Activated CD4-positive, CD25-positive, alpha-beta regulatory T cell treated with anti-CD3 and anti-CD28 coated beads, Interleukin-2, amount 50 U/mL, for 24 hours (primary cell): ENCODE measurements at regions not wholly inside any gene's neighbourhood (a gene's known extent, or its start where the extent isn't known, plus 50 kb on each side); places are given as distances from the start of the nearest gene placed in this dataset.
"Not testable (repeated sequence)": the region's sequence is repeated elsewhere in the genome, so short reads cannot be mapped to it uniquely, and the experiment has no call there.

Experiments used
- ATAC-seq, 2 donors: fragments of 150-1000 bp; cut with Tn5 transposase; one replicate each; pipeline ENCODE4 v1.10.0; 2021; ENCODE audit warnings: mild to moderate bottlenecking in 1 of 2, moderate library complexity in 1 of 2

DNA sequence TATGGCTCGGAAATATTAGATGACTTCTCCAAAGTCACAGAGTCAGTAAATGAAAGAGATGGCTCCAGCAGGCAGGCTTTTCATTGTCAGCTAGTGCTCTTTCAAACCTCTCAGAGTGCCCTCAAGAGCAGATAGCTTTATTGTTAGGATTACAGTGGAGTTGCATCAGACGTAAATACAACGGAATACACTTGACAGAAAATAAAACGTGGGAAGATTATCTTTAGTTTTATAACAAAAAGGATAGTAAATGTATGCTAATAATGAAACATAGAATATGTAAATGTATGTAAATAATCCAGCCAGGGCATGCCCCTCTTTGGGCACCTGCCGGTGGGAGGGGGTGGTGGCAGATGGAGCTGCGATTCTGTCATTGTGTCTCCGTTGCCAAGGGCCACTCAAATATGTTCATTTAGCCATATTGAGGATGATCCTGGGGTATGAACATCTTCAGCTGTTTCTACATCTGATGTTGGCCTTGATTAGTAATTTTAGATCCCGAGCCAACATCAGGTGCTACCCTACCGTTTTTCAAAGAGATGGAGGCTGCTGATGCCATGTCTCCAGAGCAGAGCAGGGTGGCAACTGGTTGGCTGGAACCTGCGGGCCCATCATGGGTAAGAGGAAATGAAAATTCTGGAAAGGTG, 358.3 kb upstream of the SULF2 start:
- no peak for ATAC-seq

- no peak for ATAC-seq
Observed at GRCh38 chr20:48142516-48142773, 357.2 kb upstream of the SULF2 start.

DNA sequence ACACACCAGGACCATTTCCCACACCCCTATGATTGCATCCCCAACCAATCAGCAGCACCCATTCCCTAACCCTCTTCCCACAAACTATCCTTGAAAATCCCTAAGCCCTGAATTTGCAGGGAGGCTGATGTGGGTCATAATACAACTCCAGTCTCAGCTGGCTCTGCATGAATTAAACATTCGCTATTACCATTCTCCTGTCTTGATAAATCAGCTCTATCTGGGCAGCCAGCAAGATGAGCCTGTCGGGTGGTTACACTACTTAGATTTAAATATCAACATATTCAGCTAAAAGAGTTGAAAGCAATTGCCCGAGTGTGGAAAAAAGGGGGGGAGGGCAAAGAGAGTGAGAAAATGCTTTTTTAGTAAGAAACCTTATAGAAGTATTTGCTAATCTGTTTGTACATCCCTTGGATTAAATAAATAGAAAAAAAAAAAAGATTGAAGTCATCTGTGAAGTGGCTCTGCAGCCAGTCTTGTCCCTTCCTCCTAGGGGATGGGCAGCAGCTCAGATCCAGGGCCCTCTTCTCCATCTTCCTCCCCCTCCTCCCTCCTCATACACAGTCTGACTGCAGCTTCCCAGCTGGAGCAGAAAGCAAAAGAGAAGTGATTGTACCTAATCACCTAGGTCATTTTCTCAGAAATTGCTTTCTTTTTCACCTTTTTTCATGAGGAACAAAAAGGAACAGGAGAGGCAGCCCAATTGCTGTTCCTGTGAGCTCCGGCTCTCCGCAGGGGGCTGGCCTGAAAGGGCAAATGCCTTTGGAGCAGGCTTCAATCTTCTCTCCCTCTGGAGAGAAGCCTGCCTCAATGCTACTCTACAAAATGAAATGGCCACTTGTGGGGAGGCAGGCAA, 356.6 kb upstream of the SULF2 start:
- no peak for ATAC-seq

DNA sequence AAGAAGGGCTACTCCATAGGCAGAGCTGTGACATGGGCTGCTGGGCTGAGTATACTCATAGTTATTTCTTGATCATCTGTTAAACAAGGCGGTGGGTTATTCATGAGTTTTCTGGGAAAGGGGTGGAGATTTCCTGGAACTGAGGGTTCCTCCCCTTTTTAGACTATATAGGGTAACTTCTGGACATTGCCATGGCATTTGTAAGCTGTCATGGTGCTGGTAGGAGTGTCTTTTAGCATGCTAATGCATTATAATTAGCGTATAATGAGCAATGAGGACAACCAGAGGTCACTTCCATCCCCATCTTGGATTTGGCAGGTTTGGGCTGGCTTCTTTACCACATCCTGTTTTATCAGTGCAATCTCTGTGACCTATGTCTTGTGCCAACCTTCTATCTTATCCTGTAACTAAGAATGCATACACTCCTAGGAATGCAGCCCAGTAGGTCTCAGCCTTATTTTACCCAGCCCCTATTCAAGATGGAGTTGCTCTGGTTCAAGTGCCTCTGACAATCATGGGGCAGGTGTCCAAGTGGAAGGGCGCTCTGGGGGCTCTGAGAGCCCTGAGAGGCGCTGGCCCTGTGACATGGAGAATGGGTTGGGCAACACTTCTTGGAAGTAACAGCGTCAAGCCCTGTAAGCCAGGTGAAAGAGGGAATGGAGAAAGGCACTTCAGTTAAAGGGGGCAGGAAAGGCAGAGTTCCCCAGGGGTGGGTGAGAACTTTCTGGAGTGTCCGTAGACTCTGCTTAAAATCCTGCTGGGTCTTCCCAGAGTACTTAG, 354.2 kb upstream of the SULF2 start:
- no peak for ATAC-seq

DNA sequence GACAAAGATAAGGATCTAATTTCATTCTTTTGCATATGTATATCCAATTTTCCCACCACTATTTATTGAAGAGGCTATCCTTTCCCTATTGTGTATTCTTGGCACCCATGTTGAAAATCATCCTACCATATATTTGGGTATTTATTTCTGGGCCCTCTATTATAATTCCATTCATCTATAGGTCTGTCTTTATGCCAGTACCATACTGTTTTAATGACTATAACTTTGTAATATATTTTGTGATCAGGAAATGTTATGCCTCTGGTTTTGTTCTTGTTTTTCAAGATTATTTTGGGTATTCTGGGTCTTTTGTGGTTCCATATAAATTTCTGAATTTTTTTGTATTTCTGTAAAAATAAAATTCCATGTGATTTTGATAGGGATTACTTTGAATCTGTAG, 347.6 kb upstream of the SULF2 start:
- ATAC-seq, result no peak

DNA sequence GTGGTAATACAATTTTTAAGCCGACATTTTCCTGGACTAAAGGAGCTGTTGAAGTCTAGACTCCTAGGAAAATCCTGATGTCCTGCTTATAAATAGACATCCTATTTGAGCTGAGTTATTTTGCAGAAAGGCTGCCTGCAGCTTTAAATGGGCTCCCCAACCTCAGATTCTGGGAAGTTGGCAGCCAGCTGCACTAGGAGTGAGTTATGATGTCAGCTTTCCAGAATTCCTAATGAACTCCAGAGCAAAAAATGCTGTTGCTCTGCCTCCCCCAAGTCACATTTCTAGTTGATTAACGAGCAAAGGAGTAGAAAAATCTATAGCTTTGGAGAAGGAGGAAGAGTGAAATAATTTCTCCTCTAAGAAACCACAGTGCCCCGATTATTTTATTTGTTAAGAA, 346.3 kb upstream of the SULF2 start:
- no peak for ATAC-seq

GRCh38 chr20:48129345-48129942, 344.2 kb upstream of the SULF2 start:
- no peak for ATAC-seq

- no peak for ATAC-seq
Observed at GRCh38 chr20:48128436-48128835, 343.2 kb upstream of the SULF2 start.

DNA sequence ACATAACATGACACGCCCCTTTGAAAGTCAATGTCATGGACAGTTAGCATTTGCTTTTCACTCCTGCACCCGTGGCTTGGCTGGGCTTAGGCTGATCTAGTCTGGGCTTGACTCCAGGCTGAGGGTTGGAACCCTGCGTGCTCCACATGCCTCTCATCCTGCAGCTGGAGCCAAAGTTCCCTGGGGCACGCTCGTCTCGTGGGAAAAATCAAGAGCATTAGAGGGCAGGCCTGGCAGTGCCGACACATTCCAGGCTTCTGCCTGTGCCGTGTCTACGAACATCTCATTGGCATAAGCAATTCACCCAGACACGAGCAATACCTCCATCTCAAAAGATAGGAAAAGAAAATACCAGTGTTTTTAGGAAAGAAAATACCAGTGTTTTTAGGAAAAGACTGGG, 342.7 kb upstream of the SULF2 start:
- not testable (repeated sequence) for ATAC-seq

GRCh38 chr20:48127133-48127532, 341.9 kb upstream of the SULF2 start:
- not testable (repeated sequence) for ATAC-seq

DNA sequence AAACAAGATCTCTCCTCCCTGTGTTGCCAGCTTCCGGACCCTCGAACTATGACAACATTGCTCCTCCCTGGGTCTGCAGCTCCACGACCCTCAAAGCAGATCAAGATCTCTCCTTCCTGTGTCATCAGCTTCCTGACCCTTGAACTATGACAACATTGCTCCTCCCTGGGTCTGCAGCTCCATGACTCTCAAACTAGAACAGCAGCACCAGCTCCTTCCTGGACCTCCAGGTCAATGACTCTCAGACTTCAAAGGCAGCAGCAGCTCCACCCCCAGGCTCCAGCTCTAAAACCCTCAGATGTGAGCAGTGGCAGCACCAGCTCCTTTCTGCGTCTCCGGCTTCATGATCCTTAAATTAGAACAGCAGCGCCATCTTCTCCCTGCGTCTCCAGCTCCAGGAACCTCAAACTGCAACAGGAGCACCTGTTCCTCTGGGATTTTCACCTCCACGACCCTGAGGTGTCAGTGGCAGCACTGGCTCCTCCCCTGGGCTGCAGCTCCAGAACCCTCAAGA, 341.0 kb upstream of the SULF2 start:
- no peak for ATAC-seq

DNA sequence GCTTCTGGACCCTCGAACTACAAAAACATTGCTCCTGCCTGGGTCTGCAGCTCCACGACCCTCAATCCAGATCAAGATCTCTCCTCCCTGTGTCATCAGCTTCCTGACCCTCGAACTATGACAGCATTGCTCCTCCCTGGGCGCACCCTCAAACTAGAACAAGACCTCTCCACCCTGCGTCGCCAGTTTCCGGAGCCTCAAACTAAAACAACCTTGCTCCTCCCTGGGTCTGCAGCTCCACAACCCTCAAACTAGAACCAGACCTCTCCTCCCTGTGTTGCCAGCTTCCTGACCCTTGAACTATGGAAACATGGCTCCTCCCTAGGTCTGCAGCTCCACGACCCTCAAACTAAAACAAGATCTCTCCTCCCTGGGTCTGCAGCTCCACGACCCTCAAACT, 339.7 kb upstream of the SULF2 start:
- ATAC-seq, result no peak

DNA sequence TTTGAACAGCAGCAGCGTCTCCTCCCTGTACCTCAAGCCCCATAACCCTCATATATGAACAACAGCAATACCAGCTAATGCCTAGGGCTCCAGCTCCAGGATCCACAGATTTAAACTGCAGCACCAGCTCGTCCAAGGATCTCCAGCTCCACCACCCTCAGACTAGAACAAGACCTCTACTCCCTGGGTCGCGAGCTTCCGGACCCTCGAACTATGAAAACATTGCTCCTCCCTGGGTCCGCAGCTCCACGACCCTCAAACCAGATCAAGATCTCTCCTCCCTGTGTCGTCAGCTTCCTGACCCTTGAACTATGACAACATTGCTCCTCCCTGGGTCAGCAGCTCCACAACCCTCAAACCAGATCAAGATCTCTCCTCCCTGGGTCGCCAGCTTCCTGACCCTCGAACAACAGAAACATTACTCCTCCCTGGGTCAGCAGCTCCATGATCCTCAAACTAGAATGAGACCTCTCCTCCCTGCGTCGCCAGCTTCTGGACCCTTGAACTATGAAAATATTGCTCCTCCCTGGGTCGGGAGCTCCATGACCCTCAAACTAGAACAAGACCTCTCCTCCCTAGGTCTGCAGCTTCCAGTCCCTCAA, 339.0 kb upstream of the SULF2 start:
- no peak for ATAC-seq

- ATAC-seq, result no peak
Observed at GRCh38 chr20:48120120-48120519, 334.8 kb upstream of the SULF2 start.

DNA sequence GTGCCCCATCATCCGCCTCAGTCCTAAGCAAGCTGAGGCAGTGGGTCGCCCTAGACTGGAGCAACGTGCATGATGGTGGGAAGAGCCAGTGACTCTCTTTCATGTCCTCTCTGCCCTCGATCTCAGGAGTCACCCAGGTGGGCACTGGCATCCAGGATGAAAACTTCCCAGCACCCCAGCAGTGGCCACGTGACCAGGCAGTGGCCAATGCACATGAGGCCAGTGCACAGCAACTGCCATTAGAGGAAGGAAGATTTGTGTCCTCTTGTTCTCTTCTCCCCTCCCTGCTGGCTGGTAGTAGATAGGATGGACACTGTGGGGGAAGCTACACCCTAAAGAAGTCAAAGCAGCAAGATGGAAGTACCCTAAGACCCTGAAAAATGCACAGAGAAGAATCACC, 334.1 kb upstream of the SULF2 start:
- ATAC-seq, result not testable (repeated sequence)

DNA sequence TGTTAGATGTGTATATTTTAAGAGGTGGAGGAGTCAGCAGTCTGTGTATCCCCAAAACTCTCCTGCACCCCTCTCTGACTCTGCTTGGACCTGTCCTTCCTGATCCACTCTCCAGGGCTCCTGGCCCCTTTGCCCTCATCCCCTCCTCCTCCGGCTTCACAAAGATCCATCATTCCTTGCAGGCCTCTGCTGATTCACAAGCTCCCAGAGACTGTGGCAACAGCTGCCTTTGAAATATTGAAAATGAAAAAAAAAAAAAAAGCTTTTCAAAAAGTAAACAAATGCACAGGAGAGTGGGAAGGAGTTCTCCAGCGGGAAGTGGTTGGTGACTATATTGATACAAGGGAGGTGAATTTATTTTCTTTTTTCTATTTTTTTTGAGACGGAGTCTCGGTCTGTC, 330.2 kb upstream of the SULF2 start:
- ATAC-seq, result no peak

GRCh38 chr20:48107560-48107959, 322.3 kb upstream of the SULF2 start:
- no peak for ATAC-seq

DNA sequence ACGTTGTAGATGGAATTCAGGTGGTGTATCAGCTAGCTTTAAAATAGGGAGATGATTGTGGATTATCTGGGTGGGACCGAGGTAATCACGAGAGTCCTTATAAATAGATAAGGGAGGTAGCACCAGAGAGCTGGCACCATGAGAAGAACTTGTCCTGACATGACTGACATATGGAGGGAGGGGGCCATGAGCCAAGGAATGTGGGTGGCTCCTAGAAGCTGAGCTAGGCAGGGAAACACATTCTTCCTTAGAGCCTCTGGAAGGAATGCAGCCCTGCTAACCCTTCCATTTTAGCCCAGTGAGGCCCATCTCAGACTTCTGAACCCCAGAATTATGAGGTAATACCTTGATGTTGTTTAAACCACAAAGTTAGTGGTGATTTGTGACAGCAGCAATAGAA, 321.1 kb upstream of the SULF2 start:
- ATAC-seq, result no peak

DNA sequence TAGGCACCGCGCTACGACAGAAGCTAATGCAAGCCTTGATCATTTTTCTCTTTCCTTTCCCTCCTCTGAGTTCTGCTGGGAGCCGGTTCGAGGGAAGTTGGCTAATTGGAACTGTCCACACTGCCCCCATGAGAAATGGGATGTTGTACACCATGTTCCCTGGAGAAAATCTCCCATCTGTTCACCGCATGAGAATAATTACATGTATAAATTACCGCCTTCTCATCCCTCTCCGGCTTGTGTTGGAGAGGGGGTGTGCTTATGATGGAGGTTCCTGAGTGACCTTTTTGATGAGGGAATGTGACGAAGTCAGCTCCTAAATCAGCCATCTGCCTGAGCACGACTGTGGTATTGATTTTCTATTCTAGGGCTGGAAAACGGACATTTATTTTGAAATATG, 320.2 kb upstream of the SULF2 start:
- no peak for ATAC-seq

DNA sequence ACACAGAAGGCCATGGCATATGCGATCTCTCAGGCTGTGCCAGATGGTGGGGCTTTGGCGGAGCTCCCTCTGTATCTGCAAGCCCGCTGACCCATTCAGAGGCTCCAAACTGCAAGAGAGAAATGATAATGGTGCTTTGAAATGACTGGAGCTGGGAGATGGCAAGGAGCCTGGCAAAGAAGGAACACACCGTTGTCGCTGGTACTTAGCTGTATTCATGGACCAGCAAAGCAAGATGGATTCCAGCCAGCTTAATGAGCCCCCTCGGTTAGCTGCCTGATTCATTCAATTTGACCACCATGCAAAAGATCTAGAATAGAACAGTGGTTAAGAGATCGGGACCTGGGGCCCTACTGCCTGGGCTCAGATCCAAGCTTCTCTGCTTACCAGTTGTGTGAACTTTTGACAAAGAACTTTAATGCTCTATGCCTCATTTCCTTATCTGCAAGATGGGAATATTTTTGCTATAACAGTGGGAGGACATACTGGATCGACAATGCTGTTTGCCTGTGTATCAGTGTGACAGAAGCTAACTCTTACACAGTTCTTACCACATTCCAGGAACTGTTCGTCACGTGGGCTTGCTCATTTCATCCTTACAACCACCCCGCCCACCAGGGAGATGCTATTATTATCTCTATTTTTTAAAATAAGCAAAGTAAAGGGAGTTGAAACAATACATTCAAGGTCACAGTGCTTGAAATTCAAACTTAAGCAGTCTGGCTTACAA, 317.8 kb upstream of the SULF2 start:
- no peak for ATAC-seq

- ATAC-seq, result no peak
Observed at GRCh38 chr20:48102076-48102787, 317.0 kb upstream of the SULF2 start.

- ATAC-seq, result no peak
Observed at GRCh38 chr20:48100483-48100882, 315.2 kb upstream of the SULF2 start.
